ENCODE measurements at regions not wholly inside any gene's neighbourhood (a gene's known extent, or its start where the extent isn't known, plus 50 kb on each side); places are given as distances from the start of the nearest gene placed in this dataset.

GRCh38 chr4:71189471-71189870, 149.3 kb upstream of the SLC4A4 start:
- Histone ChIP-seq H2AFZ (ENCODE audit: low read length) (no peak overlapping the region), H3K27ac (ENCODE audit: insufficient read depth, low read length) (peak overlapping the region; percentile 48), H3K27me3 (ENCODE audit: control insufficient read depth, insufficient read depth, low read length) (no peaks in the 10 kb centered on the region), H3K36me3 (ENCODE audit: control insufficient read depth, insufficient read depth, low read length) (no peaks in the 10 kb centered on the region), H3K79me2 (ENCODE audit: control insufficient read depth, insufficient read depth, low read length) (peaks cover 70% of the 10 kb centered on the region), H4K20me1 (ENCODE audit: control insufficient read depth, extremely low read depth, insufficient read depth, low read length) (no peaks in the 10 kb centered on the region), H3K4me2 (ENCODE audit: extremely low read depth, insufficient read depth, low read length) (peak overlapping the region; percentile 97), H3K4me1 (ENCODE audit: control insufficient read depth, extremely low read depth, insufficient read depth, low read length) (peaks cover 4% of the 10 kb centered on the region), H3K4me3 (replicated peaks in 1 of 4; ENCODE audit: control extremely low read depth in 1 of 4, insufficient read depth in 1 of 4, low read depth in 3 of 4, low read length in 4 of 4) (peak overlapping the region; percentile 77 to 81 (median 80)), H3K9ac (ENCODE audit: insufficient read depth, low read length) (no peak overlapping the region), H3K9me3 (ENCODE audit: control insufficient read depth, insufficient read depth, low read depth, low read length) (no peaks in the 10 kb centered on the region)
- peak; percentile 79 to 80 for DNase-seq (ENCODE audit: low read depth in 2 of 2)
- TF ChIP-seq CTCF (conservative IDR thresholded peaks at IDR 0.05 in 1 of 2, IDR thresholded peaks at IDR 0.05 in 1 of 2; ENCODE audit: low read depth in 1 of 2, low read length in 2 of 2), result peak; percentile 9 to 45
- TF ChIP-seq EZH2 (IDR thresholded peaks at IDR 0.05; ENCODE audit: low read length, missing control alignments), result no peak

GRCh38 chr4:71194454-71194853, 144.4 kb upstream of the SLC4A4 start:
- peaks cover 71% of the 10 kb centered on the region for H3K79me2 ChIP-seq (ENCODE audit: control insufficient read depth, insufficient read depth, low read length)
- H3K27ac ChIP-seq (ENCODE audit: insufficient read depth, low read length), result no peak overlapping the region
- peaks cover 16% of the 10 kb centered on the region for H3K4me1 ChIP-seq (ENCODE audit: control insufficient read depth, extremely low read depth, insufficient read depth, low read length)
- H3K9me3 ChIP-seq (ENCODE audit: control insufficient read depth, insufficient read depth, low read depth, low read length), result no peaks in the 10 kb centered on the region
- no peaks in the 10 kb centered on the region for H4K20me1 ChIP-seq (ENCODE audit: control insufficient read depth, extremely low read depth, insufficient read depth, low read length)
- TF ChIP-seq CTCF (conservative IDR thresholded peaks at IDR 0.05 in 1 of 2, IDR thresholded peaks at IDR 0.05 in 1 of 2; ENCODE audit: low read depth in 1 of 2, low read length in 2 of 2) (no peak), EZH2 (IDR thresholded peaks at IDR 0.05; ENCODE audit: low read length, missing control alignments) (no peak)
- H2AFZ ChIP-seq (ENCODE audit: low read length), result no peak overlapping the region
- no peak overlapping the region for H3K9ac ChIP-seq (ENCODE audit: insufficient read depth, low read length)
- no peaks in the 10 kb centered on the region for H3K27me3 ChIP-seq (ENCODE audit: control insufficient read depth, insufficient read depth, low read length)
- no peak overlapping the region for H3K4me2 ChIP-seq (ENCODE audit: extremely low read depth, insufficient read depth, low read length)
- H3K36me3 ChIP-seq (ENCODE audit: control insufficient read depth, insufficient read depth, low read length), result no peaks in the 10 kb centered on the region
- H3K4me3 ChIP-seq (replicated peaks in 1 of 4; ENCODE audit: control extremely low read depth in 1 of 4, insufficient read depth in 1 of 4, low read depth in 3 of 4, low read length in 4 of 4), result no peak overlapping the region
- DNase-seq (ENCODE audit: low read depth in 2 of 2), result no peak

GRCh38 chr4:71195924-71196323, 142.9 kb upstream of the SLC4A4 start:
- Histone ChIP-seq H3K79me2 (ENCODE audit: control insufficient read depth, insufficient read depth, low read length) (peaks cover 64% of the 10 kb centered on the region), H3K4me3 (replicated peaks in 1 of 4; ENCODE audit: control extremely low read depth in 1 of 4, insufficient read depth in 1 of 4, low read depth in 3 of 4, low read length in 4 of 4) (peak overlapping the region in 1 of 4 experiments; percentile 10), H2AFZ (ENCODE audit: low read length) (no peak overlapping the region), H3K4me2 (ENCODE audit: extremely low read depth, insufficient read depth, low read length) (peak overlapping the region; percentile 69), H3K4me1 (ENCODE audit: control insufficient read depth, extremely low read depth, insufficient read depth, low read length) (peaks cover 16% of the 10 kb centered on the region), H4K20me1 (ENCODE audit: control insufficient read depth, extremely low read depth, insufficient read depth, low read length) (no peaks in the 10 kb centered on the region), H3K27ac (ENCODE audit: insufficient read depth, low read length) (peak overlapping the region; percentile 75), H3K36me3 (ENCODE audit: control insufficient read depth, insufficient read depth, low read length) (no peaks in the 10 kb centered on the region), H3K9ac (ENCODE audit: insufficient read depth, low read length) (no peak overlapping the region), H3K9me3 (ENCODE audit: control insufficient read depth, insufficient read depth, low read depth, low read length) (no peaks in the 10 kb centered on the region), H3K27me3 (ENCODE audit: control insufficient read depth, insufficient read depth, low read length) (no peaks in the 10 kb centered on the region)
- DNase-seq (ENCODE audit: low read depth in 2 of 2), result peak; percentile 24 to 95
- TF ChIP-seq CTCF (conservative IDR thresholded peaks at IDR 0.05 in 1 of 2, IDR thresholded peaks at IDR 0.05 in 1 of 2; ENCODE audit: low read depth in 1 of 2, low read length in 2 of 2), result no peak
